Tibial artery (tissue), 4 donors: ENCODE measurements at regions not wholly inside any gene's neighbourhood (a gene's known extent, or its start where the extent isn't known, plus 50 kb on each side); places are given as distances from the start of the nearest gene placed in this dataset.

Source experiments
- DNase-seq, 2 donors: peaks; one replicate each; pipeline ENCODE4 v3.0.0-alpha.2; 2019
- H3K27ac ChIP-seq, 2 donors: fragments of 200-600 bp; sonication (generic) in 1 of 2; 1 replicate in 1 of 2; 2 replicates in 1 of 2; pipeline ENCODE4 v1.5.1; 2018 to 2019; ENCODE audit warnings: mild to moderate bottlenecking in 1 of 2
- H3K27me3 ChIP-seq, 2 donors: fragments of 200-600 bp; sonication (generic) in 1 of 2; one replicate each; pipeline versions ENCODE4 v1.5.1 to v1.6.0; 2016 to 2019
- H3K36me3 ChIP-seq, 3 donors: fragments of 200-600 bp; sonication (generic) in 2 of 3; one replicate each; pipeline ENCODE4 v1.5.1; 2016 to 2019; ENCODE audit warnings: mild to moderate bottlenecking in 2 of 3
- H3K4me1 ChIP-seq, 4 donors: fragments of 200-600 bp; sonication (generic) in 2 of 4; 1 replicate in 3 of 4; 2 replicates in 1 of 4; pipeline ENCODE4 v1.5.1; 2016 to 2019
- H3K4me3 ChIP-seq, 2 donors: fragments of 200-600 bp; sonication (generic) in 1 of 2; 1 replicate in 1 of 2; 2 replicates in 1 of 2; pipeline ENCODE4 v1.5.1; 2018 to 2019; ENCODE audit warnings: mild to moderate bottlenecking in 2 of 2
- H3K9me3 ChIP-seq, 3 donors: fragments of 200-600 bp; sonication (generic) in 1 of 3; one replicate each; pipeline ENCODE4 v1.5.1; 2016 to 2019
- intact Hi-C: fragments of 100-400 bp; cut with DNase I; formaldehyde crosslinking; loops from one replicate; pipeline ENCODE4 v1.15.0; 2023; ENCODE audit warnings: low total_unique reads
- TF ChIP-seq, protein P1 (sequence below), 2 experiments: fragments of 200-600 bp in 1 of 2; fragments of 450-650 bp in 1 of 2; IDR thresholded peaks; one replicate each; pipeline ENCODE4 v1.5.1; 2017 to 2019; ENCODE audit warnings: antibody characterized with exemption in 2 of 2, mild to moderate bottlenecking in 1 of 2, moderate library complexity in 1 of 2

DNA sequence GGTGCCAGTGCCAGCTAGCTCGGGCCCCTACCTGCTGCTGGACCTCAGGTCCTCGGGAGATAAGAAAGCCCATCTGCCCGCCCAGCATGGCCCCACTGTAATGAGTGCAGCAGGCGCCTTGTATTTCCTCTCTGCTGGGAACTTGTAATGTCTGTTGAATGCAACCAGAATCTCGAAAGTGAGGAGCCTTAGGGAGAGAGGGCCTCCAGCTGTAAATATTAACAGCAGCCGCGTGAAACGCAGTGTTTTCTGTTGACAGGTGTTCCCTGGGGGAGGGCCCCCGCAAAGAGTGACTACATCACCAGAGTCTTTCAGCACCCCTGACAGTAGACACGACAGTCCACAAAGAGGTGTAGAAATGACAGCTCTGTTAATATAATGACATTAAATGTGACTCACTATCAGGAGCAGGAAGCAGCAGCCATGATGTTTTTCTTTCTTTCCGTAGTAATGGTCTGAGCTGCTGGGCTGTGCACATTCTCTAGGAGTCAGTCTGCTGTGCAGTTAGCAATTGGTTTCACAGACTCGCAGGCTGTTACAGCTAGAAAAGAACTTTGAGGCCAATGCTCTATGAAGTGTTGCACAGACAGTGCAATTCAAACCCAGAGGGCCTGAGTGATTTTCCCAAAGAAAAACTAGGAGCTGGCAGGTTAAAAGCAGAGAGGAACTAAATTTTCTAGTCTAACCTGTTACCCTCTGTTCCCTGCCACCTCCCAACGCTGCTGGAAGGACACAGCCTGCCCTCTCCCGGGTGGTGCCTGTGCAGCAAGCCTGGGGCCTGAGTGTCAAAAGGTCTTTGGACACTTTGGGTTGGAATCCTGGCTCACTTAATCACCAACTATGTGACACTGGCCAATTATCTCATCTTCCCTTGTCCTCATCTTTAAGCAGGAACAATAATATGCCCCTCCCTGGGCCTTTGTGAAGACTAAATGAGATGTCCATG, 58.6 kb upstream of the WASF3 start:
- TF ChIP-seq, protein P1, sequence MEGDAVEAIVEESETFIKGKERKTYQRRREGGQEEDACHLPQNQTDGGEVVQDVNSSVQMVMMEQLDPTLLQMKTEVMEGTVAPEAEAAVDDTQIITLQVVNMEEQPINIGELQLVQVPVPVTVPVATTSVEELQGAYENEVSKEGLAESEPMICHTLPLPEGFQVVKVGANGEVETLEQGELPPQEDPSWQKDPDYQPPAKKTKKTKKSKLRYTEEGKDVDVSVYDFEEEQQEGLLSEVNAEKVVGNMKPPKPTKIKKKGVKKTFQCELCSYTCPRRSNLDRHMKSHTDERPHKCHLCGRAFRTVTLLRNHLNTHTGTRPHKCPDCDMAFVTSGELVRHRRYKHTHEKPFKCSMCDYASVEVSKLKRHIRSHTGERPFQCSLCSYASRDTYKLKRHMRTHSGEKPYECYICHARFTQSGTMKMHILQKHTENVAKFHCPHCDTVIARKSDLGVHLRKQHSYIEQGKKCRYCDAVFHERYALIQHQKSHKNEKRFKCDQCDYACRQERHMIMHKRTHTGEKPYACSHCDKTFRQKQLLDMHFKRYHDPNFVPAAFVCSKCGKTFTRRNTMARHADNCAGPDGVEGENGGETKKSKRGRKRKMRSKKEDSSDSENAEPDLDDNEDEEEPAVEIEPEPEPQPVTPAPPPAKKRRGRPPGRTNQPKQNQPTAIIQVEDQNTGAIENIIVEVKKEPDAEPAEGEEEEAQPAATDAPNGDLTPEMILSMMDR (IDR thresholded peaks at IDR 0.05), result no peak
- Histone ChIP-seq H3K9me3 (no peaks in the 10 kb centered on the region), H3K4me1 (no peaks in the 10 kb centered on the region), H3K36me3 (no peaks in the 10 kb centered on the region), H3K27ac (no peak overlapping the region), H3K27me3 (peaks cover 0 to 4% of the 10 kb centered on the region in 2 donors), H3K4me3 (no peak overlapping the region)
- intact Hi-C loops, result no loop called here
- DNase-seq, result no peak

DNA sequence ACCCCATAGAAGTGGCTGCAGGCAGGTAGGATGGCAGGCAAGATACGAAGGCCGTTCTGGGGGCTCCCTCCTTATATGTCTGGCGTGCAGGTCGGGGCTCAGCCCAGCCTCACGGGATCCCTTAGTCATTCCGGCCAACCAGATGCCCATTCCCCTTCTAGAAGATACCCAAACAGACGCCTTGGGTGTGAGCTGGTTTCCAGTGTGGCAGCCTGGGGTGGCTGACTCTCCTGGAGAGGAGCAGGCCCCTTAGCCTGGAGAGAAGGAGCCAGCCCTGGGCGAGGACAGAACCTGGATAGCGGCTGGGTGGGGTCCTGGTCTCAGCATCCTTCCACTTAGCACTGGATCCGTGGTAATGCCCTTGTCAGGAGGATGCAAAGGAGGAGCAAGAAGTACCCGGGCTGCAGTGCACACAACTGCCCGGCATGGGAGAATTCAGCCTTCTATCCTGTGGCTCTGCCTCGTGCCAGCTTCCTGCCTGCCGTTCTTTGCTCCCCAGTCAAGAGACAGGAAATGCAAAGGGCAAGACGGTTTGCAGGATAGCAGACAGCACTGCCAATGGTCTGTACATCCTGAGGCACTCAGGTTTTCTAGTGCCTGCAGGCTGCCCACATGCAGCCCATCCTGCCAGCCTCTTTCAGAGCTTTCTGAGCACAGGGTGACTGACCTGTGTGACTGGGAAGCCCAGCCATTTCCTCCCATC, 56.7 kb upstream of the WASF3 start:
- H3K4me3 ChIP-seq, result no peak overlapping the region
- no peak for DNase-seq

DNA sequence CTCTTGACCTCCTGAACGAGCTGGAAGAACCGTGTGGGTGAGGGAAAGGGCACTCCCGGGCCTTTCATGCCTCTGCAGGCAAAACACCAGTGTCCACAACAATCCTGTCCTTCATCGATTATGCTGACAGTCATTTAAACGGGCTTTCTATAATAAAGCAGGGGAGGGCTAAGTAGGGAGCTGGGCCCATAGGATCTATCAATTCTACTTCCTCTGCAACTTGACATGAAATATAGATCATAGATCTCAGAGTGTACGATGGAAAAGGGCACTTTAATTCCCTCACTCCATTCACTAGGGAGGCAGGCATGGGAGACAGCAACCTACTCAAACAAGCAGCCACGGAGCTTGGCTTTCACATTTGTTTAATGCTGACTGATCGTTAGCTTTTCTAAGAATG, 55.8 kb upstream of the WASF3 start:
- DNase-seq, result no peak
- Histone ChIP-seq H3K36me3 (no peaks in the 10 kb centered on the region), H3K9me3 (no peaks in the 10 kb centered on the region), H3K4me3 (no peak overlapping the region), H3K4me1 (no peaks in the 10 kb centered on the region), H3K27ac (no peak overlapping the region), H3K27me3 (peaks cover 0 to 13% of the 10 kb centered on the region in 2 donors)
- TF ChIP-seq, protein P1 (IDR thresholded peaks at IDR 0.05), result no peak
- intact Hi-C loops, result loop anchor here (2.0 kb wide), 1 partner anchor 45 kb away; no protein-coding TSS in a partner anchor

More for the DNA sequence above, 56.7 kb upstream of the WASF3 start:
- TF ChIP-seq, protein P1 (IDR thresholded peaks at IDR 0.05), result no peak
- Histone ChIP-seq H3K27me3 (peaks cover 0 to 7% of the 10 kb centered on the region in 2 donors), H3K4me1 (no peaks in the 10 kb centered on the region), H3K27ac (no peak overlapping the region), H3K36me3 (no peaks in the 10 kb centered on the region), H3K9me3 (no peaks in the 10 kb centered on the region)
- intact Hi-C loops, result no loop called here

DNA sequence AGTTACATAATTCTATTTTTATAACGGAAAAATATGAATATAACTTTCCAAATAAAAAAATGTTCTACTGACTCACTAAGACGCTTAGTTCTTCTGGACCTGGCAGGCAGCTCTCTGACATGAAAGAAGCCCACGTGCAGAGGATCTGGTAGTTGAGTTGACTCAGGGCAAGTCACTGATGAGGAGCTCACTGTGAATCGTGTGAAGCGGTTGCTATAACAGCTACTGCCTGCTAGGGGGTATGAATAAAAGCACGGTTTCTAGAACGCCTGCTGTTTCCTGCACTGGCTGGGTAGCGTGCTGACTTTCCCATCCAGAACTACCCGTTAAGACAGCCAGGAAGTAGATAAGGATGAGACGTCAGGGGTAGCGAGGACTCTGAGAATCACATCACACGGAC, 54.7 kb upstream of the WASF3 start:
- Histone ChIP-seq H3K9me3 (no peaks in the 10 kb centered on the region), H3K36me3 (no peaks in the 10 kb centered on the region), H3K4me1 (no peaks in the 10 kb centered on the region), H3K4me3 (no peak overlapping the region), H3K27me3 (peaks cover 0 to 16% of the 10 kb centered on the region in 2 donors), H3K27ac (no peak overlapping the region)
- intact Hi-C loops, result loop anchor here (2.0 kb wide), 1 partner anchor 46 kb away; no protein-coding TSS in a partner anchor
- TF ChIP-seq, protein P1 (IDR thresholded peaks at IDR 0.05), result no peak
- peak in 1 of 2 donors; percentile 75 for DNase-seq

DNA sequence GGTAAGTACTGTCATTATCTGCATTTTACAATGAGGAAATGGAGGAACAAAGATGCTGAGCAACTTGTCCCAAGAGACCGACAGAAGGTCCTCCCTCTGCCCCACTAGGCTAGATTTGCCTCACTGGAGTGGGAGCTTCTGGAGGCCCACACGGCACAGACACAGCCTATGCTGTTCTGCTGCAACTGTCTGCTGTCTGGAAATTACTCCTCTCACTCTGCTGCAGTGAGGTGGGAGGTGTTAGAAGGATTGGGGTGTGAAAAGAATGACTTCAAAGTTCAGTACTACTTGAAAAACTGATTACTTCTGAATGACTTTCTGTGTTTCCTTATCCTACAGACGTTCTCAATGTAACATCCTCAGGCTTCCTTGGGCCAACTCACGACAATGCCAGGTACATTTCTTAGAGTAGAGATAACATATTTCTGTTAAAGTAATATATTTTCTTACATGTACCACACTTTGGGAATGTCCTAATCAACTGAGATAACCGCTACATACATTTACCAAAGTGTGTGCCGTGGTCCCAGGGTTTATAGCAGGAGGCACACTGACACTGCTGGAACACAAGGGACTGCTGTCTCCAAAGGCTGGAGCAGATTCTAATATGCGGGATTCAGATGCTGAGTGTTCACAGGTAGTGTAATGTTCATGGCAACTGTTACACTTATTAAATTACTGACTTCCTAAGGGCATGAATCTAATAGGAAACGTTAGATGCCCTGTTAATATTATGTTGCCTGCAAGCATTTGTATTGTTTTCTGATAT, 53.5 kb upstream of the WASF3 start:
- Histone ChIP-seq H3K4me1 (no peaks in the 10 kb centered on the region), H3K36me3 (no peaks in the 10 kb centered on the region), H3K4me3 (no peak overlapping the region), H3K9me3 (no peaks in the 10 kb centered on the region), H3K27me3 (peaks cover 0 to 16% of the 10 kb centered on the region in 2 donors), H3K27ac (no peak overlapping the region)
- intact Hi-C loops, result loop anchor here (2.0 kb wide), 1 partner anchor 47 kb away; no protein-coding TSS in a partner anchor
- DNase-seq, result no peak
- TF ChIP-seq, protein P1 (IDR thresholded peaks at IDR 0.05), result no peak
